GM20000 (cell line): ENCODE measurements at regions not wholly inside any gene's neighbourhood (a gene's known extent, or its start where the extent isn't known, plus 50 kb on each side); places are given as distances from the start of the nearest gene placed in this dataset.

Source experiments
- DNase-seq: peaks from one replicate; pipeline ENCODE4 v3.0.0; 2012; ENCODE audit warnings: low spot score
- CTCF ChIP-seq: IDR thresholded peaks from 2 replicates; pipeline ENCODE4 v1.5.1; 2012; ENCODE audit warnings: mild to moderate bottlenecking, control low read depth; ENCODE audit errors: extremely low read depth, missing control alignments

- TF ChIP-seq CTCF: no peak
- DNase-seq: no peak
Observed at GRCh38 chr16:73558219-73558618, 510.3 kb upstream of the ZFHX3 start.

- no peak for TF ChIP-seq CTCF
- DNase-seq: no peak
Observed at GRCh38 chr16:73553941-73554660, 506.2 kb upstream of the ZFHX3 start.

GRCh38 chr16:73549984-73550631 lies 502.2 kb upstream of the ZFHX3 start:
- no peak for DNase-seq
- no peak for TF ChIP-seq CTCF

GRCh38 chr16:73547552-73548403 lies 499.9 kb upstream of the ZFHX3 start:
- no peak for TF ChIP-seq CTCF
- no peak for DNase-seq

- no peak for TF ChIP-seq CTCF
Observed at GRCh38 chr16:73546341-73546845, 498.5 kb upstream of the ZFHX3 start.

GRCh38 chr16:73545755-73546154 lies 497.8 kb upstream of the ZFHX3 start:
- DNase-seq: no peak

More at GRCh38 chr16:73546341-73546845, 498.5 kb upstream of the ZFHX3 start:
- no peak for DNase-seq

More at GRCh38 chr16:73545755-73546154, 497.8 kb upstream of the ZFHX3 start:
- TF ChIP-seq CTCF: no peak
